ENCODE measurements at regions not wholly inside any gene's neighbourhood (a gene's known extent, or its start where the extent isn't known, plus 50 kb on each side); places are given as distances from the start of the nearest gene placed in this dataset.

DNA sequence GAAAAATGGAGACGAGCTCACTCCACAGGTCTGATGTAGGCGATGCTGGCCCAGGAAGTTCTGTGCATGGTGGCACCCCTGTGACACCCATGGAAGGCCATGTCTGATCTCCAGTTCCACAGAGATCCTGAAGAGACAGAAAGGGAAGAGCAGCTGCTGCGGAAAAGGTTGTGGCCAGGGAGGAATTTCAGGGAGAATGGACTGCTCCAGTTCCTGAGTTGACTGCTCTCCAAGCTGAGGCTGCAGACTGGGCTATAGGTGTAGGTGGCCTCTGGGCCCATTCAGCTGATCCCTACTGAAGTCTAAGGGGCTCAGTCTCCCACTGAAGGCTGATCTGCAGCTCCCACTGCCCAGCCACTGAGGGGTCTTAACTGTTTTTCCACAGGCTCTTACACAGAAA is 89.2 kb downstream of the ETS2 start:
- H3K4me3 ChIP-seq: no peak overlapping the region
- no peaks in the 10 kb centered on the region for H3K27me3 ChIP-seq (ENCODE audit: control insufficient read depth in 3 of 3, insufficient read depth in 3 of 3, low read length in 2 of 3)
- H3K9me3 ChIP-seq (ENCODE audit: control insufficient read depth in 4 of 4, insufficient read depth in 3 of 4, low read length in 3 of 4): no peaks in the 10 kb centered on the region
- 96 to 100% methylated on average over 3 of the region's 3 CpGs for WGBS, 2 donors
- no peak overlapping the region for H3K27ac ChIP-seq (ENCODE audit: low read depth in 1 of 2, low read length in 1 of 2)
- ATAC-seq (ENCODE audit: insufficient read depth, low FRiP score): no peak
- peaks cover 0 to 2% (median 0%) of the 10 kb centered on the region in 5 donors for H3K4me1 ChIP-seq (ENCODE audit: control insufficient read depth in 5 of 5, insufficient read depth in 5 of 5, low read length in 5 of 5)
- no peak for DNase-seq
- no peak overlapping the region for H3K9ac ChIP-seq (ENCODE audit: insufficient read depth in 1 of 2, low read length in 2 of 2)
- no peak for TF ChIP-seq CTCF (IDR thresholded peaks at IDR 0.05; ENCODE audit: control extremely low read depth, extremely low read depth)
- no peaks in the 10 kb centered on the region for H3K36me3 ChIP-seq (ENCODE audit: control insufficient read depth in 4 of 4, insufficient read depth in 4 of 4, low read length in 4 of 4)

DNA sequence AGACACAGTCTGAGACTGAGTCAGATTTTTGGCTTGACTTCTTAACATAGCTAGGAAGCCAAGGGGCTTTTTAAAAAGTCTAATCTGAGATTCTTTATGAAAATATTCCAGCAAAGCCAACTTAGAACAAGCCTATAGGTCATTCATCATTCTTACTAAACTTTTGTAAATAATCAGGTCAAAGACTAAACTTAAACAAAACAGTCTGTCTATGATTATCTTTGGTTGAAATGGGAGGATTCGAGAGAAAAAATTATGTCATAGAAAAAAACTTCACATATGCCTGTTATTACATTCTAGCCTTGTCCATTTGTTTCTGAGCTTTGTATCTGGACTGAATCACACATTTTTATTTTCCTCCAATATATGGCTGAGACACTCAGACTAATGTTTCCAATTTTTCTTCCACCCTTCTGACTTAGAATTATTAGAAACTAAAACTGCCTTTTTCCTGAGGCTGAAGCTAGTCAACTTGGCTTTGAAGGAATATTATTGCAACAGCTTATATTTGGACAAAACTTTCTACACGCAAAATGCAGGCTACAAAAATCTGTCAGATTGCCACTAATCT is 83.3 kb downstream of the ETS2 start:
- Histone ChIP-seq H3K4me3 (no peak overlapping the region), H3K27me3 (ENCODE audit: control insufficient read depth in 3 of 3, insufficient read depth in 3 of 3, low read length in 2 of 3) (no peaks in the 10 kb centered on the region), H3K4me1 (ENCODE audit: control insufficient read depth in 5 of 5, insufficient read depth in 5 of 5, low read length in 5 of 5) (peaks cover 0 to 2% (median 0%) of the 10 kb centered on the region in 5 donors), H3K27ac (ENCODE audit: low read depth in 1 of 2, low read length in 1 of 2) (no peak overlapping the region), H3K9ac (ENCODE audit: insufficient read depth in 1 of 2, low read length in 2 of 2) (no peak overlapping the region), H3K36me3 (ENCODE audit: control insufficient read depth in 4 of 4, insufficient read depth in 4 of 4, low read length in 4 of 4) (no peaks in the 10 kb centered on the region), H3K9me3 (ENCODE audit: control insufficient read depth in 4 of 4, insufficient read depth in 3 of 4, low read length in 3 of 4) (peaks cover 0 to 8% (median 3%) of the 10 kb centered on the region in 4 donors)
- no peak for TF ChIP-seq CTCF (IDR thresholded peaks at IDR 0.05; ENCODE audit: control extremely low read depth, extremely low read depth)
- ATAC-seq (ENCODE audit: insufficient read depth, low FRiP score) (no peak), DNase-seq (peak in 2 of 3 donors; percentile 53 to 75)
- WGBS, 2 donors: 50 to 53% methylated on average over 2 of the region's 2 CpGs

- Histone ChIP-seq H3K27ac (ENCODE audit: low read depth in 1 of 2, low read length in 1 of 2) (no peak overlapping the region), H3K4me1 (ENCODE audit: control insufficient read depth in 5 of 5, insufficient read depth in 5 of 5, low read length in 5 of 5) (peaks cover 0 to 2% (median 0%) of the 10 kb centered on the region in 5 donors), H3K27me3 (ENCODE audit: control insufficient read depth in 3 of 3, insufficient read depth in 3 of 3, low read length in 2 of 3) (no peaks in the 10 kb centered on the region), H3K9me3 (ENCODE audit: control insufficient read depth in 4 of 4, insufficient read depth in 3 of 4, low read length in 3 of 4) (peaks cover 2 to 8% (median 3%) of the 10 kb centered on the region in 4 donors), H3K9ac (ENCODE audit: insufficient read depth in 1 of 2, low read length in 2 of 2) (no peak overlapping the region), H3K36me3 (ENCODE audit: control insufficient read depth in 4 of 4, insufficient read depth in 4 of 4, low read length in 4 of 4) (no peaks in the 10 kb centered on the region), H3K4me3 (no peak overlapping the region)
- 95 to 96% methylated on average over 2 of the region's 2 CpGs for WGBS, 2 donors
- DNase-seq (no peak), ATAC-seq (ENCODE audit: insufficient read depth, low FRiP score) (no peak)
- TF ChIP-seq CTCF (IDR thresholded peaks at IDR 0.05; ENCODE audit: control extremely low read depth, extremely low read depth): no peak
These were observed 82.0 kb downstream of the ETS2 start for GRCh38 chr21:38887749-38888148.

All from lung (tissue), 11 donors.